GM12878 (cell line): ENCODE measurements at regions not wholly inside any gene's neighbourhood (a gene's known extent, or its start where the extent isn't known, plus 50 kb on each side); places are given as distances from the start of the nearest gene placed in this dataset.

ENCODE experiments used
- ATAC-seq: fragments of 200-7000 bp; cut with Tn5 transposase; 3 replicates; pipeline ENCODE4 v1.9.1; 2020; ENCODE audit warnings: mild to moderate bottlenecking, moderate library complexity
- BruUV-seq: library from RNA; stranded (reverse); fragments of 400-500 nt; replicated peaks from 2 replicates; lab custom pipeline; 2021; lab: Mats Ljungman, UMichigan
- CTCF ChIA-PET: fragments of 300-600 bp; sonication (Branson Sonifier 250); formaldehyde crosslinking; extraction: SDS; loops from one replicate; lab custom pipeline; 2021; ENCODE audit warnings: inconsistent platforms; lab: Yijun Ruan, JAX
- POLR2A ChIA-PET: fragments of 350-600 bp; formaldehyde crosslinking; extraction: SDS; loops from one replicate; lab custom pipeline; 2021; ENCODE audit warnings: inconsistent platforms; lab: Charles Lee
- RAD21 ChIA-PET: fragments of 300-600 bp; sonication (Branson Sonifier 250); formaldehyde crosslinking; loops from one replicate; lab custom pipeline; 2023; ENCODE audit warnings: antibody characterized with exemption; ENCODE audit not compliant: unreplicated experiment; lab: Charles Lee
- SMC1A ChIA-PET: fragments of 300-600 bp; sonication (Branson Sonifier 250); formaldehyde crosslinking; loops from one replicate; lab custom pipeline; 2023; ENCODE audit not compliant: unreplicated experiment, uncharacterized antibody; lab: Charles Lee
- DNase-seq: peaks from one replicate; pipeline ENCODE4 v3.0.0-alpha.2; 2011; ENCODE audit warnings: low read depth, low spot score
- FAIRE-seq: peaks from 3 replicates; lab custom pipeline; 2011; peaks lifted over from hg19 to GRCh38; lab: Jason Lieb, UNC
- H2AFZ ChIP-seq: 2 replicates; pipeline ENCODE4 v1.6.0; 2011; ENCODE audit warnings: low read depth, low read length, control low read depth; ENCODE audit not compliant: control insufficient read depth
- H3K27ac ChIP-seq: 2 replicates; pipeline ENCODE4 v1.5.1; 2011; ENCODE audit warnings: control low read depth; ENCODE audit not compliant: control insufficient read depth, insufficient read depth
- H3K27me3 ChIP-seq, 2 experiments: replicated peaks in 1 of 2; 2 replicates each; pipeline versions ENCODE4 v1.6.0 to v1.6.1; 2011; ENCODE audit warnings: low read length in 1 of 2; ENCODE audit not compliant: control insufficient read depth in 2 of 2, insufficient read depth in 2 of 2
- H3K36me3 ChIP-seq, 2 experiments: 2 replicates each; pipeline ENCODE4 v1.5.1; 2011; ENCODE audit warnings: low read length in 1 of 2; ENCODE audit not compliant: control insufficient read depth in 2 of 2, insufficient read depth in 2 of 2
- H3K4me1 ChIP-seq: 2 replicates; pipeline ENCODE4 v1.6.1; 2011; ENCODE audit warnings: mild to moderate bottlenecking, low read length, moderate library complexity, mixed read lengths; ENCODE audit not compliant: control insufficient read depth, insufficient read depth
- H3K4me2 ChIP-seq: 2 replicates; pipeline ENCODE4 v1.6.0; 2011; ENCODE audit warnings: control low read depth; ENCODE audit not compliant: control insufficient read depth, insufficient read depth
- H3K4me3 ChIP-seq: fragments of 200-600 bp; sonication (generic); 2 replicates; pipeline ENCODE4 v1.5.1; 2016
- H3K79me2 ChIP-seq: 2 replicates; pipeline ENCODE4 v1.6.0; 2011; ENCODE audit warnings: low read length; ENCODE audit not compliant: control insufficient read depth, insufficient read depth
- H3K9ac ChIP-seq: 2 replicates; pipeline ENCODE4 v1.8.0; 2011; ENCODE audit warnings: low read length, control low read depth, mixed read lengths; ENCODE audit not compliant: control insufficient read depth, insufficient read depth
- H3K9me3 ChIP-seq: replicated peaks from 3 replicates; pipeline ENCODE4 v1.5.1; 2011; ENCODE audit warnings: mild to moderate bottlenecking, low read length; ENCODE audit not compliant: control insufficient read depth, insufficient read depth
- H4K20me1 ChIP-seq: 2 replicates; pipeline ENCODE4 v1.6.0; 2011; ENCODE audit not compliant: control insufficient read depth, insufficient read depth
- ATF2 ChIP-seq: IDR thresholded peaks from 2 replicates; pipeline ENCODE4 v1.6.1; 2012; ENCODE audit warnings: low read length, inconsistent platforms
- BMI1 ChIP-seq: fragments of 450-650 bp; IDR thresholded peaks from 2 replicates; pipeline ENCODE4 v1.6.1; 2016; ENCODE audit warnings: mild to moderate bottlenecking, moderate library complexity, borderline replicate concordance
- CBX3 ChIP-seq: fragments of 200-600 bp; sonication (generic); IDR thresholded peaks from 2 replicates; pipeline ENCODE4 v1.6.1; 2016; ENCODE audit warnings: low read depth, borderline replicate concordance
- DPF2 ChIP-seq: fragments of 450-650 bp; IDR thresholded peaks from 2 replicates; pipeline ENCODE4 v1.6.1; 2017; ENCODE audit warnings: mild to moderate bottlenecking
- FOS ChIP-seq: IDR thresholded peaks from 3 replicates; pipeline ENCODE4 v1.6.1; 2011; ENCODE audit warnings: borderline replicate concordance; ENCODE audit not compliant: insufficient read length; ENCODE audit errors: extremely low read depth
- GABPA ChIP-seq: IDR thresholded peaks from 2 replicates; pipeline ENCODE4 v1.6.1; 2014; ENCODE audit warnings: antibody characterized with exemption, low read depth, mild to moderate bottlenecking, inconsistent platforms
- MTA3 ChIP-seq: IDR thresholded peaks from 2 replicates; pipeline ENCODE4 v1.6.1; 2012; ENCODE audit warnings: low read length, inconsistent platforms, borderline replicate concordance
- POU2F2 ChIP-seq: IDR thresholded peaks from 3 replicates; pipeline ENCODE4 v1.6.1; 2011; ENCODE audit warnings: low read depth, mild to moderate bottlenecking, low read length, borderline replicate concordance
- SIX5 ChIP-seq: IDR thresholded peaks from 2 replicates; pipeline ENCODE4 v1.6.1; 2011; ENCODE audit warnings: mild to moderate bottlenecking, low read depth, low read length, moderate library complexity; ENCODE audit not compliant: severe bottlenecking
- SMARCA5 ChIP-seq: fragments of 450-650 bp; IDR thresholded peaks from 2 replicates; pipeline ENCODE4 v1.6.1; 2017; ENCODE audit warnings: mild to moderate bottlenecking
- STAT1 ChIP-seq: fragments of 450-650 bp; conservative IDR thresholded peaks from 2 replicates; pipeline ENCODE4 v1.6.1; 2014; ENCODE audit warnings: antibody characterized with exemption, mild to moderate bottlenecking
- STAT3 ChIP-seq: IDR thresholded peaks from 2 replicates; pipeline ENCODE4 v1.6.1; 2011; ENCODE audit warnings: low read depth, low read length, improper control_type of control experiment
- TARDBP ChIP-seq: IDR thresholded peaks from 2 replicates; pipeline ENCODE4 v1.6.1; 2016; ENCODE audit warnings: borderline replicate concordance
- ZBTB33 ChIP-seq: fragments of 450-650 bp; IDR thresholded peaks from 2 replicates; pipeline ENCODE4 v1.6.1; 2017; ENCODE audit warnings: mild to moderate bottlenecking
- ZNF274 ChIP-seq: IDR thresholded peaks from one replicate; pipeline ENCODE4 v1.8.0; 2011; ENCODE audit not compliant: insufficient read length, insufficient read depth
- WGBS: methylation state at CpG from one replicate; pipeline ENCODE4 v1.1.6; 2016; ENCODE audit warnings: low lambda C conversion rate; ENCODE audit not compliant: insufficient replicate concordance, insufficient coverage; ENCODE audit errors: missing lambda C conversion rate; 5-methylcytosine and 5-hydroxymethylcytosine counted together
- in situ Hi-C: fragments of 300-500 bp; cut with MboI; formaldehyde crosslinking; loops from 9 replicates; pipeline ENCODE4 v1.14.3; 2018; ENCODE audit warnings: mixed read lengths
- intact Hi-C: fragments of 100-400 bp; cut with micrococcal nuclease; formaldehyde crosslinking; loops from one replicate; pipeline ENCODE4 v1.14.2; 2022; ENCODE audit not compliant: unreplicated experiment
- TF ChIP-seq, protein P1 (sequence below): fragments of 450-650 bp; IDR thresholded peaks from 2 replicates; pipeline ENCODE4 v1.6.1; 2017; ENCODE audit warnings: antibody characterized with exemption, mild to moderate bottlenecking, moderate library complexity

GRCh38 chr21:27464648-27465047, 497.8 kb upstream of the ADAMTS5 start:
- no peak for DNase-seq
- Histone ChIP-seq H3K9ac (no peak overlapping the region), H3K36me3 (no peaks in the 10 kb centered on the region), H3K4me3 (no peak overlapping the region), H3K79me2 (no peaks in the 10 kb centered on the region), H3K27ac (no peak overlapping the region), H4K20me1 (no peaks in the 10 kb centered on the region), H3K9me3 (no peaks in the 10 kb centered on the region), H2AFZ (no peak overlapping the region), H3K4me2 (no peak overlapping the region), H3K4me1 (no peaks in the 10 kb centered on the region), H3K27me3 (no peaks in the 10 kb centered on the region)
- ChIA-PET RAD21 (no interaction called here), POLR2A (no interaction called here), SMC1A (no interaction called here), CTCF (no interaction called here)
- 0% methylated on average over 1 of the region's 1 CpG for WGBS
- in situ Hi-C loops (no loop called here), intact Hi-C loops (no loop called here)
- no TSS peak for BruUV-seq
- FAIRE-seq, result no peak
- no peak for ATAC-seq
- TF ChIP-seq POU2F2, result no peak
- TF ChIP-seq BMI1, result no peak
- no peak for TF ChIP-seq SIX5
- TF ChIP-seq TARDBP, result no peak
- TF ChIP-seq, protein P1, sequence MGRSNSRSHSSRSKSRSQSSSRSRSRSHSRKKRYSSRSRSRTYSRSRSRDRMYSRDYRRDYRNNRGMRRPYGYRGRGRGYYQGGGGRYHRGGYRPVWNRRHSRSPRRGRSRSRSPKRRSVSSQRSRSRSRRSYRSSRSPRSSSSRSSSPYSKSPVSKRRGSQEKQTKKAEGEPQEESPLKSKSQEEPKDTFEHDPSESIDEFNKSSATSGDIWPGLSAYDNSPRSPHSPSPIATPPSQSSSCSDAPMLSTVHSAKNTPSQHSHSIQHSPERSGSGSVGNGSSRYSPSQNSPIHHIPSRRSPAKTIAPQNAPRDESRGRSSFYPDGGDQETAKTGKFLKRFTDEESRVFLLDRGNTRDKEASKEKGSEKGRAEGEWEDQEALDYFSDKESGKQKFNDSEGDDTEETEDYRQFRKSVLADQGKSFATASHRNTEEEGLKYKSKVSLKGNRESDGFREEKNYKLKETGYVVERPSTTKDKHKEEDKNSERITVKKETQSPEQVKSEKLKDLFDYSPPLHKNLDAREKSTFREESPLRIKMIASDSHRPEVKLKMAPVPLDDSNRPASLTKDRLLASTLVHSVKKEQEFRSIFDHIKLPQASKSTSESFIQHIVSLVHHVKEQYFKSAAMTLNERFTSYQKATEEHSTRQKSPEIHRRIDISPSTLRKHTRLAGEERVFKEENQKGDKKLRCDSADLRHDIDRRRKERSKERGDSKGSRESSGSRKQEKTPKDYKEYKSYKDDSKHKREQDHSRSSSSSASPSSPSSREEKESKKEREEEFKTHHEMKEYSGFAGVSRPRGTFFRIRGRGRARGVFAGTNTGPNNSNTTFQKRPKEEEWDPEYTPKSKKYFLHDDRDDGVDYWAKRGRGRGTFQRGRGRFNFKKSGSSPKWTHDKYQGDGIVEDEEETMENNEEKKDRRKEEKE, result no peak
- TF ChIP-seq ZNF274, result no peak
- TF ChIP-seq STAT1, result no peak
- TF ChIP-seq CBX3, result no peak
- no peak for TF ChIP-seq ATF2
- no peak for TF ChIP-seq FOS
- TF ChIP-seq GABPA, result no peak
- no peak for TF ChIP-seq STAT3
- no peak for TF ChIP-seq MTA3
- no peak for TF ChIP-seq DPF2
- TF ChIP-seq ZBTB33, result no peak
- no peak for TF ChIP-seq SMARCA5
